ENCODE measurements at regions not wholly inside any gene's neighbourhood (a gene's known extent, or its start where the extent isn't known, plus 50 kb on each side); places are given as distances from the start of the nearest gene placed in this dataset.

- TF ChIP-seq ZNF70 (CRISPR knock-in tag; IDR thresholded peaks at IDR 0.05) (no peak), RARB (CRISPR knock-in tag; IDR thresholded peaks at IDR 0.05) (no peak), GLIS3 (CRISPR knock-in tag; IDR thresholded peaks at IDR 0.05) (no peak), ZNF8 (CRISPR knock-in tag; IDR thresholded peaks at IDR 0.05) (no peak), ISL1 (CRISPR knock-in tag; IDR thresholded peaks at IDR 0.05) (no peak), CREB5 (CRISPR knock-in tag; IDR thresholded peaks at IDR 0.05; ENCODE audit: low read depth) (no peak), BACH2 (CRISPR knock-in tag; IDR thresholded peaks at IDR 0.05; ENCODE audit: borderline replicate concordance) (no peak), ARNTL (CRISPR knock-in tag; IDR thresholded peaks at IDR 0.05; ENCODE audit: borderline replicate concordance, low read depth) (no peak), TCF4 (CRISPR knock-in tag; IDR thresholded peaks at IDR 0.05; ENCODE audit: borderline replicate concordance) (no peak)
Measured at GRCh38 chr5:123748239-123748638, 236.3 kb downstream of the CSNK1G3 start (continued).

- no peak for TF ChIP-seq TSHZ2 (CRISPR knock-in tag; IDR thresholded peaks at IDR 0.05)
- TF ChIP-seq BACH2 (CRISPR knock-in tag; IDR thresholded peaks at IDR 0.05; ENCODE audit: borderline replicate concordance): no peak
- no peak for TF ChIP-seq ZC3H10 (CRISPR knock-in tag; IDR thresholded peaks at IDR 0.05)
- TF ChIP-seq CREB5 (CRISPR knock-in tag; IDR thresholded peaks at IDR 0.05; ENCODE audit: low read depth): no peak
- no peak for TF ChIP-seq PATZ1 (CRISPR knock-in tag; IDR thresholded peaks at IDR 0.05; ENCODE audit: borderline replicate concordance)
- ATAC-seq: no peak
Measured at GRCh38 chr5:123746683-123747360, 234.8 kb downstream of the CSNK1G3 start.

- TF ChIP-seq OSR1 (CRISPR knock-in tag; IDR thresholded peaks at IDR 0.05) (no peak), ISL1 (CRISPR knock-in tag; IDR thresholded peaks at IDR 0.05) (no peak), CSRNP3 (CRISPR knock-in tag; IDR thresholded peaks at IDR 0.05) (no peak), TSHZ2 (CRISPR knock-in tag; IDR thresholded peaks at IDR 0.05) (no peak), RARB (CRISPR knock-in tag; IDR thresholded peaks at IDR 0.05) (no peak), ZNF565 (CRISPR knock-in tag; conservative IDR thresholded peaks at IDR 0.05; ENCODE audit: low read depth) (no peak), CSDC2 (CRISPR knock-in tag; IDR thresholded peaks at IDR 0.05) (no peak), ZNF8 (CRISPR knock-in tag; IDR thresholded peaks at IDR 0.05) (no peak)
- no peak for ATAC-seq
Measured at GRCh38 chr5:123743990-123744583, 232.1 kb downstream of the CSNK1G3 start.
